Body of pancreas (tissue), 4 donors: ENCODE measurements at regions not wholly inside any gene's neighbourhood (a gene's known extent, or its start where the extent isn't known, plus 50 kb on each side); places are given as distances from the start of the nearest gene placed in this dataset.
"Not testable (repeated sequence)": the region's sequence is repeated elsewhere in the genome, so short reads cannot be mapped to it uniquely, and the experiment has no call there.

Experiments
- CTCF ChIP-seq, 7 experiments: fragments of 450-650 bp in 4 of 7; fragments of 200-600 bp in 3 of 7; sonication (generic) in 3 of 7; IDR thresholded peaks; one replicate each; pipeline ENCODE4 v1.5.1; 2016 to 2019; ENCODE audit warnings: antibody characterized with exemption in 7 of 7
- POLR2A ChIP-seq, 3 donors: fragments of 450-650 bp; IDR thresholded peaks; one replicate each; pipeline ENCODE4 v1.6.1; 2016; ENCODE audit warnings: antibody characterized with exemption in 3 of 3, mild to moderate bottlenecking in 2 of 3

GRCh38 chr10:45555332-45555731 lies 117.2 kb downstream of the ZFAND4 start:
- TF ChIP-seq CTCF, POLR2A (IDR thresholded peaks at IDR 0.05): not testable (repeated sequence)
